Mucosa of gallbladder (tissue), 1 donor: ENCODE measurements at regions not wholly inside any gene's neighbourhood (a gene's known extent, or its start where the extent isn't known, plus 50 kb on each side); places are given as distances from the start of the nearest gene placed in this dataset.

Experiments used
- DNase-seq: peaks from one replicate; pipeline ENCODE4 v3.0.0-alpha.2; 2020; ENCODE audit warnings: low spot score
- donor health status: DM: no; HTN: no; CAD: no.

DNA sequence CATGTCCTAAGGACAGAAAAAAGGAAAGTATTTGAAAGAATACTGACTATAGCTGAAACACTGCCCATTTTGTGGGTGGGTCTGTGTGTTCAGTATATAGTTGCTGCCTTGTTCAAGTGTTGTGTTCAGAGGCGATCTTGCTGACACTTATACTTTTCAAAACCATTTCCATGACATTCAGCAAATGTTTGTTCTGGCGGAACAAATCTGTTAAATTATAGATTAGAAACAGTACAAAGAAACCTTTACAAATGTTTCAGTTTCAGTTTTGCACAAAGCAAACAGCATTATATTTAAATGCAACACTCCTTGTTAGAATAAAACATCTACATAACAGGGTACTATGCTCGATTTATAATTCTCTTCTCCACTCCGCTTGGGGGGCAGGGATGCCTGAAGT is 2276.3 kb downstream of the MAT2B start:
- DNase-seq: no peak

DNA sequence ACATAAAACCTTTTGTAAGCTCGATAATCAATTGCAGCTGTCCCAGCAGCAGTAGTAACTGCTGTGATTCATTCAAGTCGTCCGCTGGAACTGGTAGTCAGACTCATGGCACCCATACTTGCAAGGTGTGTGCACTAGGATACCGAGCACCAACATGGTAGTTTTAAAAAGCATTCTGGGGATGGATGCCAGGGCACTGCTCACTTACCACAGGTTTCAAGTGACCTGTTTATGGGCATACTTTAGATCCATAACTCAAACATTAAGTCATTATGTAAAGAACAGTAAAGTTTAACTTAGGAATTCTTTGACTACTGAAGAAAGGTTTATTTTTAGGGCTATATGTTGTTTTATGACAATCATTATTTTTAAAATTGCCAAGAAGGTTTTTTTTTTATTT is 2277.6 kb downstream of the MAT2B start:
- DNase-seq: no peak

DNA sequence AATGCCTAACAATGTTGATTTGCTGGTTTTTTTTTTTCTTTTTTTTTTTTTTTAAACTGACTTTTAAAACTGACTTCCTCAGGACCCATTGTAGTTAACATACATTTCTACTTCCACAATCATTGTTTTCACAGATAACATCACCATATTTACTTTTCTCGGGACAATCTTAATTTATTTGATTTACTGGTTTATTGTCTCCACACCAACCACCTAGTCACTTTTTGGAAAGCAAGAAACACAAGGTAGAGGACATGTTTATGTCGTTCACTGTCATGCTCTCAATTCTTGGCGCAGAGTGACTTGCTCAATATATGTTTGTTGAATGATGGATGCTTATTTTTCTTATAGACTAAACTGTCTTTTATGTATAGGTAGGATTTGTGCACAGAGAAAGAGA is 2280.7 kb downstream of the MAT2B start:
- no peak for DNase-seq

DNA sequence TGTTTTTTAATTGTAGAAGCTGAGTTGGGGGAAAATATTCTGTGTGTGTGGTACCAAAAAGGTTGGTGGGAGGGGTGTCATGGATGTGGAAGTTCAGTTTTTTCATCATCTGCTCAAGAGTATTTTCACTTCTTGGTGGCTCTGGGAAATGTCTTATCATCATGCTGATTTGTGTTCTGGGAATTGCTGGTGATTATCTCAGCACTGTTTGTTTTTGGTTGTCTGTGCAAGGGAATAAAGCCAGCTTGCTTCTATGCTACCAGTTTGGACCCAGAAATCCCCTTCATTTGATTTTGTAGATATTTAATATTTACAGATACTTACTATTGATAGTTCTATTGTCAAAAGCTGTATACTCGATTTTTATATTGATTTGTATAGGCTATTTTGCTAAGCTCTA is 2289.7 kb downstream of the MAT2B start:
- DNase-seq: no peak

DNA sequence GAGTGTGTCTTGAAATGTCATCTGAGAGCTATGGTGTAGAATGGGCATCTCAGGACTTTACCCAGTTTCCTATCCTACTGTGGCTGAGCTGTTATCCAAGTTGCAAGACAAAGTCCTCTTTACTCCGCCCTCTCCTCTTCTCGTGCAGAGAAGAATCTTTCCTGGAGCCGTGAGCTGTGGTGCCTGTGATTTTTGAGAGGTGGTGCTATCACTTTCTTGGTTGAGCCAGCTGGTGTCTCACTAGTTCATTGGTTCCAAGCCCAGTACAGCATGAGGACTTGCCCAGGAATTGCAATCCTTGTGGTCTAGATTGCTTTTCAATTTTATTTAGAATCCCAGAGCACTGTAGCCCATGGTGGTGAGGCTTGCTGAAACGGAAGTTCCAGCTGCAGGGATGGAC is 2300.3 kb downstream of the MAT2B start:
- DNase-seq: no peak

DNA sequence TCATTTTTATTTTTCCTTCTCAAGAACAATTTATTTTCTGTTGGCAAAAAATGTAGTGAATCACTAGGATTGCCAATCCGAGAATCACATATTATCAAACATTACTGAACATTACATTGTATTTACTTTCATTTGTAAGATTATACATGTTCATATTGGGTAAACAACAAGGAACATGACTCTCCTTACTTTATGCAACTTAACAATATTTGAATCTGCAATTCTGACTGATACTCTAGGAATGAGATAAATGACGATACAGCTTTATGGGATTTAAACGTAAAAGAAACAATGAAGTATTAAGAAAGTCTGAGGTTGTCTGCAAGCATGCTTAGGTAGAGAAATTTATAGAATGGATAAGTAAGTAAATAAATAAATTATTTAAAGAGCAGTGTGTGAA is 2302.9 kb downstream of the MAT2B start:
- no peak for DNase-seq

DNA sequence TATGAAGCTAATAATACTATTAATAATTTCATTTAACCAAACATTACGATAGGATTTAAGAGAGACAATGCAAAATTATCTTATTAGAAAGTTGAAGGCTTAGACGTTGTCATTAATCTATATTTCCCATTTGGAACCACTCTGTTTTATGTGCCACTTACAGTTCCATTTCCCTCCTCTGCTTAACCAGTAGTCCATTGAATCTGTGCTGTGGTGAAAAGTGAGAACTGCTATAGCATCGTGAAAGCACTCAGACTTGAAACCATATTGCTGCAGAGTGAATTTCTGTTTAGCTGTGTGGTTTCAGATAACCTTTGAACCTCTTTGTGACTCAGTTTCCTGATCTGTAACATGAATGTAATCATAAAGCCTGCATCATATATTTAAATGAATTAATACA is 2304.5 kb downstream of the MAT2B start:
- DNase-seq: no peak

DNA sequence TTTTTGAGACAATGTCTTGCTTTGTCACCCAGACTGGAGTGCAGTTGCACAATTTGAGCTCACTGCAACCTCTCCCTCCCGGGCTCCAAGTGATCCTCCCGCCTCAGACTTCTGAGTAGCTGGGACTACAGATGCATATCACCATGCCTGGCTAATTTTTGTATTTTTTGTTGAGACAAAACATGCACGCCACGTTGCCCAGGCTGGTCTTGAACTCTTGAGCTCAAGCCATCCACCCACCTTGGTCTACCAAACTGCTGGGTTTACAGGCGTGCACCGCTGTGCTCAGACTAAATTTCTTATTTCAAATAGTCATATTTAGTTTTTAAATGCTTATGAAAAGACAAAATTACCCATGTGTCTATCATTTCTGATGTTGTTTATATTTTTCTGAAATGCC is 2324.1 kb downstream of the MAT2B start:
- DNase-seq: no peak

DNA sequence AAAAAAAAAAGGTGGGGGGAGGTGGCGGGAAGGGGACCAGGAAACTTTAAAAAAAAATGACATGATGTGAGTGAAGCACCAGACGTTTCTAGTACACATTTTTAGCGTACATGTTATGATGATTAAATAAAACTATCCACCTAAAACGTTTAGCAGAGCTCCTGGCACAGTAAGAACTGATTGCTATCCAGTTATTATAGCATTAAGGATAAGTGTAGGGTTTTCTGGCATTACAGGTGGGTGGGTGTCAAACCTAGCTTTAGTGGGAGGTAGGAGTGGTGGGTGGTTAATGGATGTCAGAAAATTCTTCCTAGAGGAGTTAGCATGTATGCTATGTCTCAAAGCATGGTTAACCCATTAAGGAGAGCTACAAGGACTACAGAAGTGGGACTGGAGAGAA is 2329.5 kb downstream of the MAT2B start:
- DNase-seq: no peak

DNA sequence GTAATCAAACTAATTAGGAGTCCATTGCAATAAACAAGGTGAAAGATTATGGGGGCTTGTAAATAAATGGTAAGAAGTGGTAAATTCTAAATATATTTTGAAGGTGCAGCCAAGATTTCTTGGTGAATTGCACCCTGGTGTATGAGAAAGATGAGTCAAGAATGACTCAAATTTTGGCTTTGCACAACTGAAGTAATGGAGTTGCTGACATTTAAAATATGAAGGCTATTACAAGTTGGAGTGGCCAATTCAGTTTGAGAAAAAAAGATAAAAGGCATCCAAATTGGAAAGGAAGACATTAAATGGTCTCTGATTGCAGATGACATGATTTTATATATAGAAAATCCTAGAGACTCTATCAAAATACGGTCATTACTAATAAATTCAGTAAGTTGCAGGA is 2330.6 kb downstream of the MAT2B start:
- no peak for DNase-seq

DNA sequence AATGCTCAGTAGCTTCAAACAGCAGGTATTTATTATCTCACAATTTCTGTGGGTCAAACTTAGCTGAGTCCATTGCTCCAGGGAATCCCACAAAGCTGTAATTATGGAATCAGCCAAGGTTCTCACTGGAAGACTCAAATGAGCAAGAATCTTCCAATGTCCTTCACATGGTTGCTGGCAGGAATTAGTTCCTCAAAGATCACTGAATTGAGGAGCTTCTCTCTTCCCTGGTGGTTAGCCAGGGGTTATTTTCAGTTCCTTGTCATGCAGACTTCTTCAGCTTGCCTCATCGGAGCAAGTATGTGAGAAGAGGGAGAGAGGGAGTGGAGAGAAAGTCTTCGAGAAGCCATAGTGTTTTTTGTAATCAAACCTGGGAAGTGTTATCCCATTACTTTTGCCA is 2331.9 kb downstream of the MAT2B start:
- DNase-seq: no peak

DNA sequence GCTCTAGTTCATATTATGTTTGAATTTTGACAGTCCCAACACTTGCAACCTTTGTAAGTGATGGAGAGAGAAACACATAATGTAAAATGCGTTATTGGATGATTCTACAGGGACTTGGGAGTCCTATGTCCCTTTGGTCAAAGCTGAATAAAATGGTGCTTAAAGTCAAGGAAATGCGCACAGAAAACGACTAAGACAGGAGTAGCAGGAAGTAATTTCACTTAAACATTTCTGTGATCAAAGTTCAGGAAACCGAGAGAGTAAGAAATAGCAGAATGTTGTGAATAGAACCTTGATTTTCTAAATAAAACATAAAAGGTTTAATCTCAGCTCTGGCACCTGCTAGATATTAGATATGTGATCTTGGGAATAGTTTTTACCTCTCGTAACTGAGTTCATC is 2339.2 kb downstream of the MAT2B start:
- DNase-seq: no peak

DNA sequence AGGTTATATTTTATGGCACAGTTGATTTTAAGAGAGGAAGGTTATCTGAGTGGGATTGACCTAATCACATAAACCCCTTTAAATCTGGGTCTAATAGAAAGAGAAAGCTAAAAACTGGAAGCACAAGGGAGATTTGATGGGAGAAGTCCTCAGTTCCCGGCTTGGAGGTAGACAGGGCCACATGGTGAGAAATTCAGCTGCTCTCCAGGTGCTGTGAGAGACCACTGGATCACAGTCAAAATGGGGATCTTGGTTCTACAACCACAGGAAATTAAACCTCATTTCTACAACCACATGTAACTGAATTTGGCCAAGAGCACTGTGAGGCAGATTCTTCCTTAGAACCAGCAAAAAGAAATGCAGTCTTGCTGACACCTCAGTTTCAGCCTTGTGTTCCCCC is 2352.7 kb downstream of the MAT2B start:
- DNase-seq: no peak

DNA sequence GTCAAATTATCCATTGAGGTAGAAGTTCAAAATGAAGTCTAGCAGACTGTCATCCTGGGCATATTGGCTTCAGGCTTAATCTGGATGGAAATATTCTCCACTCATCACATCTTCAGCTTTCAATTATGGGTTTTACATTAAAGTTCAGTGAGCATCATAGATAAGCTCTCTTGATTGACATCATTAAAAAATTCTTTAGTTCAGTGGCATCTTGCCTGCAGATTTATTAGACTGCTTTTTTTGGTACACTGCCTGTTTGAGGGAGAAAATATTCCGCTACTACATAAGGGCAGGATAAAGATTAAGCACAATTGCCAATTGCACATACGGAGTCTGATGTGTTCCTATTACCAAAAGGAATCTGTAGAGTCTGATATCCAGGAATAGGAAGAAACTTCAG is 2353.8 kb downstream of the MAT2B start:
- no peak for DNase-seq

DNA sequence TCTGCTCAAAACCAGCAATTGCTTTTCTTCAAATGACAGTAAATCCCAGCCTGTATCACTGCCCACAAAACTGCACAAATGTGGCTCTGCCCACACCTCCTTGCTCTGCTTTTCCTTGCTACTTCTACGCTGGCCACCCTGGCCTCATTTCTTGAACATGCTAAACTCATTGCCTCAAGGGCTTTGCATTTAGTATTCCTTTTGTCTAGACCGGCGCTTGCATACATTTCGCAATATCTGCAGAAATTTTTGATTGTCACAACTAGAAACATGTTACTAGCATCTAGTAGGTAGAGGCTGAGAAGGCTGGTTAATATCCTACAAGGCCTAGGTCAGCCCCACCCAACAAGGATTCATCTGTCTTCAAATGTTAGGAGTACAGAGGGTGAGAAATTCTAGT is 2357.8 kb downstream of the MAT2B start:
- no peak for DNase-seq

DNA sequence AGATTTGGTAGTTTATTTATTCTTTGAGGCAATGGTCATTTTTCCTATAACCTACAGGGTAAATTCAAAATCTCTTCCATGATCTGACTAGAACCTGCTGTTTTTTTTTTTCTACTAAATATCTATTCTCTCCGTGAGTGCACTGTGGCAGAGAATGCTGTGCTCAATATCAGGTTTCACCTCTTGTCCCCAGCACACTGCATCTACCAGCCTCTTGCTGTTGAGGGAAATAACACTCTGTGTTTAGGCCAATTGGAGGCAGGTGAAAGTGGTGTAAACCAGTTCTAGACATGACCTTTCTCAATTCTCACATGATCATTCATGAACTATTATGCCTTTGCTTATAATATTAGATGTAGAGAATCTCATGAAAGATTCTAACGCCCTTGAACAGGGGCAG is 2365.9 kb downstream of the MAT2B start:
- no peak for DNase-seq

DNA sequence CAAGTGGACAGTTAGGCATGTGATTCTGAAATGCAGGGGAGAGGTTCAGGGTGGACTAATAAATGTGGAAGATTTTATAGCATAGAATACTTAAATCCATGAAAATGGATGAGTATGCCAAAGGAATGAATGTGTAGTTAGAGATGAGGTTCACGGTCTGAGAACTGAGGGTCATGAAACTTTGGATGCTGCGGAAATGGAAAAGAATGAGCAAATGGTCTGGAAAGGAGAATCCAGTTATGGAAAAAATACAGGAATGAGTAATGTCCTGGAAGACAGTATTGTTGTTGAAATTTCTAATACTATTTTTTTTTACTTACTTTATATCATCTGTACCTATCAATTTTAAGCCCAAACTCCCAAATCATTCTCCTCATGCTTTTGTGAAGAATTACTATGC is 2369.4 kb downstream of the MAT2B start:
- no peak for DNase-seq

DNA sequence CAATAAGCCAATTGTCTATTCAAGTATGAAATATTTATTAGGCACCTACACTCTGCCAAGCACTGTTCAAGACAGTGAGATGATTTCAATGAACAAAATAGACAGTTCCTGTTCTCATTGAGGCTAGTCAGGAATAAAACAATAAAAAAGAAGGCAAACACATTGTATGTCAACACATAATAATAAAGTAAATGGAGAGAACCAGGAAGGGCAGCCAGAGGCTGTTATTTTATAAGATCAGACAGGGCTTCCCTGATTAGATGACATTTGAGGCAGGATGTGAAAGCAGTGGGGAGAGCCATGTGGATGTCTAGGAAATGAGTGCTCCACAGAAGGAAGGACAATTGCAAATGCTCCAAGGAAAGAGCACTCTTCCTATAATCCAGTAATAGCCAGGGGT is 2371.1 kb downstream of the MAT2B start:
- no peak for DNase-seq

DNA sequence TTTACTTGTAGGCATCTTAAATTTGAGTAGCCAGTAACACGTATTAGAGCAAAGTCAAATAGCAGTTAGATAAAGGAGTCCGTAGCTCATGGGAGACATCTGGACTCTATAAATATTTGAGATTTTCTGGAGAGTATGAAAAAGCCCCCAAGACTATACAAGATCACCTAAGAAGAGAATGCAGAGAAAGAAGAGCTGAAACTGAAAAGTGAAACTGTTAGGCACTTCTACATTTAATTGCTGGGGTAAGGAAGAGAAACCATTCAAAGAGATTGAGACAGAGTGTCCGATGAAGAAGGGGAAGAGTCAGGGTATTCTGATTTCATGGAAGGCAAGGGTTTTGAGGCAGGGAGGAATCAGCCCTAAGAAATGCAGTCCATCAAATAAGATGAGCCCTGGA is 2372.1 kb downstream of the MAT2B start:
- DNase-seq: no peak

DNA sequence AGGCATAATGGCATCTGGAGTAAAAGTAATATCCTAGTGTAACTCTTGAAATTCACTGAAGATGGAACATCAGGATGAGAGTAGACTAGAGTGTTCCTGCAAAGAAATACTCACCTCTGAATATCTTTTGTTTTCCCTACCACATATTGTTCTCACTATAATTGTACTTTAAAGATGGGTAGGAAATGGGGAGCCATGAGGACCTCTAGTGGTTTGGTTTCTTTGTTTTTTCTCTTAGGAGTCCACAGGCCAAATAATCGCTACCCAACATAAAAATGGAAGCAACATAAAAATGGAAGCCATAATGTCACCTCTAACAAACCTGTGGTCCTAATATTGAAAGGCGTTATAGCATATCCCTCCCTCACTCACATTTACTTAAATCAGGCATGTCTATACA is 2375.8 kb downstream of the MAT2B start:
- no peak for DNase-seq

DNA sequence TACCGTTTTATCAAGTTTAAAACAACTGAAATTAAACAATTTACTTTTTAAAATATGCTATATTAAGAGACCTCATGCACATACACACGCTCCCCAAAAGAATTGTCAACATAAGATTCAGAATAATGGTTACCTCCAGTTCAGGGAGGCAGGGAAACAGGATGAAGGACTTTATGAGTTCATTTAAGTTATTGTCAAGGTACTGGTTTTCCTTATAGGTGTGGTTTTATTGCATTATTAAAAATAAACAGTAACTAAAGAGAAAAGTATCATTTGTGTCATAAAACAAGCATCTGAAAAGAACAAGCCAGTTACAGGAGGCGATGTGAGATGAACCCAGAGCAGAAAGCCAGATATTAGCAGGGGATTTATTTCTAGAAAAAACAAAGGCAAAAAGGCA is 2376.7 kb downstream of the MAT2B start:
- no peak for DNase-seq

DNA sequence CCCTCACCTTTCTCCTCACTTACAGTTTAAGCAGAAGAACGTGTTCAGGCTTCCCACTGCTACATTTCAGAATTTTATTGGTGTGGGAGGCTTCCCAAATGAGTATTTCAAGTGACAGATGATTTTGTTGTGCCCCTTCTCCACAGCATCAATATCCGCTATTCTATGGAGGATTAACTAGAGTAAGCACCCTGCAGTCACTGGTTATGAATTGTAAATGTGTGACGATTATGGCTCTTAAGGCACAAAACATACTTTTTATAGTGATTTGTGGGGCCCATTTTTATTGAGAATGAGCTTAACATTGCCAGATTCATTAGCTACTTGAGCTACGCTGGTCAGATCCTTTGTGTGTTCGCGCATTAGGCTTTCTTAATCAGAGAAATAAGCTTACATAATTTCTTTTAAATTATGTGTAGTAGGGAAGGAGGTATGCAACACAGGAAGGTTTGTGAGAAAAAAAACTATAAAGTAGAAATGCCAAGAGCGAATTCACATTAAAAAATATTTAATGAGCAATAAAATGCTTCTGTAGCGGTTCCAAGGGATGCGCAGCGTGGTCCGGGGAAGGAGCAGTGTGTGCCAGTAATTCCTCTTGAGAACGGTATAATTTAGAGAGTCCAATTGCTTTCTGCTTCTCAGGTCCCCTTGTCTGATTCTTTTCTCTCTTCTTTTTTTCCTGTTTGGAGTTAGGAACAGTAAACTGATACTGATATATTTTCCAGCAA is 2380.4 kb downstream of the MAT2B start:
- no peak for DNase-seq

DNA sequence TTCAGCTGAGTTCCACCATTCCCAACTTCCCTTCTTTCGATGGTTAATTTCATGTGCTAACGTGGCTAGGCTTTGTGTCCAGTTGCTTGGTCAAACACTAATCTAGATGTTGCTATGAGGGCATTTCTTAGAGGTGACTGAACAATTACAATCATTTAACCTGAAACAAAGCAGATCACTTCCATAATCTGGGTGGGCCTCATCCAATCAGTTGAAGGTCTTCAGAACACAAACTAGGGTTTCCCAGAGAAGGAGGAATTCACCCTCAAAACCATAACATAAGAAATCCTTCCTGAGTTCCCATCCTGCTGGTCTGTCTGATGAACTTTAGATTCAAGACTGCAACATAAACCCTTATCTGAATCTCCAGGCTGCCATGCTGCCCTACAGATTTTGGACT is 2381.7 kb downstream of the MAT2B start:
- no peak for DNase-seq

DNA sequence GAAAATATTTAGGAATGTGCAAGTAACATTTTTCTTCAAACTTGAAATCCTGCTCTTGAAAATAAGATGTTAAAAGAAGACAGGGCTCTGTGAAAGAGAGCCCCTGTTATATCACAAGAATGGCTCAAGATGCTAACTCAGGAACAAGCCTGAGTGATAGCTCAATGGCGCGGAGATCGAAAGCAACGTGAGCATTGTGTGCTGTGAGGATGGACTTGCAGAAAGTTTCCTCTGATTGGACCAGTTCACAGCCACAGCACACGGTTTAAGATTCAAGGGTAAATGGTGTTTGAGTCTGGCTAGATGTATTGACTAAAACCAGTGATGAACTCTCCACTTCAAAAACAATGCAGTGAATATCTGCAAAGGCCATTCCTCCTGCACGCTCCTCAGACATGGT is 2387.0 kb downstream of the MAT2B start:
- no peak for DNase-seq

DNA sequence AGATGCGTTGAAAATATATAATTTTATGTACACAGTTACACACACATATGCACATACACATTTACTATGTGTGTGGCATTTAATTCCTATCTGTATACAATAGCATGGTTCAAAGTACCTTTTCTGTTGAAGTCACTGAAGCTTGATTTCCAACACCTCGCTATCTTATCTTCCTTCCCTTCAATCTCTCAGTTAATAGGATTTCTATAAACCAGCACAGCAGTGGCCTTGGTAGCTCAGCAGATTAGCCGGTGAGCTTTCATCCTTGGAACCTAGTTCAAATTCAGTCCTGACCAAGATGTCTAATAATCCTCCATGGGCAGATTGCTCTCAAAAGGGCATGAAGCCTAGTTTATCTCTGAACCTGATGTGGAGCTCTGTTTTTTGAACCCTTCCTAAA is 2389.5 kb downstream of the MAT2B start:
- no peak for DNase-seq
